ENCODE measurements at regions not wholly inside any gene's neighbourhood (a gene's known extent, or its start where the extent isn't known, plus 50 kb on each side); places are given as distances from the start of the nearest gene placed in this dataset.
"Not testable (repeated sequence)": the region's sequence is repeated elsewhere in the genome, so short reads cannot be mapped to it uniquely, and the experiment has no call there.

GRCh38 chr2:126222278-126222677 is 433.7 kb upstream of the GYPC start:
- DNase-seq (ENCODE audit: low read depth in 2 of 2), result no peak

GRCh38 chr2:126224776-126225175 is 431.2 kb upstream of the GYPC start:
- DNase-seq (ENCODE audit: low read depth in 2 of 2), result no peak

- no peak for DNase-seq (ENCODE audit: low read depth in 2 of 2)
These were observed 428.7 kb upstream of the GYPC start for GRCh38 chr2:126227250-126227649.

- no peak for DNase-seq (ENCODE audit: low read depth in 2 of 2)
These were observed 427.4 kb upstream of the GYPC start for GRCh38 chr2:126228531-126228930.

- DNase-seq (ENCODE audit: low read depth in 2 of 2), result no peak
These were observed 417.7 kb upstream of the GYPC start for GRCh38 chr2:126238251-126238650.

GRCh38 chr2:126239320-126239955 is 416.5 kb upstream of the GYPC start:
- no peak for DNase-seq (ENCODE audit: low read depth in 2 of 2)

- no peak for DNase-seq (ENCODE audit: low read depth in 2 of 2)
These were observed 415.0 kb upstream of the GYPC start for GRCh38 chr2:126241001-126241400.

- no peak for DNase-seq (ENCODE audit: low read depth in 2 of 2)
These were observed 414.5 kb upstream of the GYPC start for GRCh38 chr2:126241411-126241810.

- DNase-seq (ENCODE audit: low read depth in 2 of 2), result peak; percentile 16 to 40
These were observed 411.0 kb upstream of the GYPC start for GRCh38 chr2:126244937-126245336.

- DNase-seq (ENCODE audit: low read depth in 2 of 2), result no peak
These were observed 402.3 kb upstream of the GYPC start for GRCh38 chr2:126253669-126254068.

GRCh38 chr2:126264625-126265024 is 391.3 kb upstream of the GYPC start:
- DNase-seq (ENCODE audit: low read depth in 2 of 2), result no peak

GRCh38 chr2:126269911-126270310 is 386.0 kb upstream of the GYPC start:
- DNase-seq (ENCODE audit: low read depth in 2 of 2), result no peak

GRCh38 chr2:126270587-126270986 is 385.4 kb upstream of the GYPC start:
- no peak for DNase-seq (ENCODE audit: low read depth in 2 of 2)

GRCh38 chr2:126272401-126272800 is 383.6 kb upstream of the GYPC start:
- DNase-seq (ENCODE audit: low read depth in 2 of 2), result no peak

GRCh38 chr2:126275098-126275497 is 380.9 kb upstream of the GYPC start:
- DNase-seq (ENCODE audit: low read depth in 2 of 2), result no peak

GRCh38 chr2:126276268-126276667 is 379.7 kb upstream of the GYPC start:
- not testable (repeated sequence) for DNase-seq (ENCODE audit: low read depth in 2 of 2)

- no peak for DNase-seq (ENCODE audit: low read depth in 2 of 2)
These were observed 367.6 kb upstream of the GYPC start for GRCh38 chr2:126288362-126288761.

- not testable (repeated sequence) for DNase-seq (ENCODE audit: low read depth in 2 of 2)
These were observed 362.0 kb upstream of the GYPC start for GRCh38 chr2:126293962-126294361.

GRCh38 chr2:126299469-126299976 is 356.4 kb upstream of the GYPC start:
- no peak for DNase-seq (ENCODE audit: low read depth in 2 of 2)

GRCh38 chr2:126300348-126300747 is 355.6 kb upstream of the GYPC start:
- no peak for DNase-seq (ENCODE audit: low read depth in 2 of 2)

- DNase-seq (ENCODE audit: low read depth in 2 of 2), result no peak
These were observed 353.9 kb upstream of the GYPC start for GRCh38 chr2:126302043-126302442.

GRCh38 chr2:126303113-126303512 is 352.8 kb upstream of the GYPC start:
- DNase-seq (ENCODE audit: low read depth in 2 of 2), result no peak

GRCh38 chr2:126304154-126304553 is 351.8 kb upstream of the GYPC start:
- no peak for DNase-seq (ENCODE audit: low read depth in 2 of 2)

- DNase-seq (ENCODE audit: low read depth in 2 of 2), result no peak
These were observed 349.4 kb upstream of the GYPC start for GRCh38 chr2:126306539-126306938.
